MM.1S (cell line): ENCODE measurements at regions not wholly inside any gene's neighbourhood (a gene's known extent, or its start where the extent isn't known, plus 50 kb on each side); places are given as distances from the start of the nearest gene placed in this dataset.

ENCODE experiments used
- DNase-seq: peaks from one replicate; pipeline ENCODE4 v3.0.0-alpha.2; 2015
- H2AFZ ChIP-seq: fragments of 300-600 bp; sonication (generic); 2 replicates; pipeline ENCODE4 v1.6.0; 2016; ENCODE audit warnings: antibody characterized with exemption, low read length
- H3F3A ChIP-seq: fragments of 300-600 bp; sonication (generic); 2 replicates; pipeline ENCODE4 v1.6.1; 2016; ENCODE audit warnings: mild to moderate bottlenecking, antibody characterized with exemption, low read length, moderate library complexity, mixed read lengths; ENCODE audit not compliant: insufficient read depth
- H3K27ac ChIP-seq: fragments of 300-600 bp; sonication (generic); 2 replicates; pipeline ENCODE4 v1.5.1; 2016; ENCODE audit warnings: mild to moderate bottlenecking, low read length
- H3K27me3 ChIP-seq: fragments of 300-600 bp; sonication (generic); replicated peaks from 2 replicates; pipeline ENCODE4 v1.6.0; 2016; ENCODE audit warnings: low read length; ENCODE audit not compliant: insufficient read depth
- H3K36me3 ChIP-seq: fragments of 300-600 bp; sonication (generic); replicated peaks from 2 replicates; pipeline ENCODE4 v1.6.1; 2016; ENCODE audit warnings: mild to moderate bottlenecking, low read length, mixed read lengths; ENCODE audit not compliant: insufficient read depth
- H3K4me1 ChIP-seq: fragments of 300-600 bp; sonication (generic); 2 replicates; pipeline ENCODE4 v1.6.1; 2016; ENCODE audit warnings: low read length, mixed read lengths
- H3K4me2 ChIP-seq: fragments of 300-600 bp; sonication (generic); 2 replicates; pipeline ENCODE4 v1.6.0; 2016; ENCODE audit warnings: low read depth, low read length
- H3K4me3 ChIP-seq: fragments of 300-600 bp; sonication (generic); 2 replicates; pipeline ENCODE4 v1.5.1; 2016; ENCODE audit warnings: low read length, mixed read lengths
- H3K79me2 ChIP-seq: fragments of 300-600 bp; sonication (generic); 2 replicates; pipeline ENCODE4 v1.6.1; 2016; ENCODE audit warnings: mixed run types, low read length, mixed read lengths
- H3K9ac ChIP-seq: fragments of 300-600 bp; sonication (generic); 2 replicates; pipeline ENCODE4 v1.6.1; 2016; ENCODE audit warnings: low read length, mixed read lengths
- H3K9me2 ChIP-seq: fragments of 300-600 bp; sonication (generic); replicated peaks from 2 replicates; pipeline ENCODE4 v1.6.1; 2016; ENCODE audit warnings: mild to moderate bottlenecking, low read length, mixed read lengths; ENCODE audit not compliant: insufficient read depth
- H3K9me3 ChIP-seq: fragments of 300-600 bp; sonication (generic); replicated peaks from 2 replicates; pipeline ENCODE4 v1.6.1; 2016; ENCODE audit warnings: mild to moderate bottlenecking, low read length, mixed read lengths; ENCODE audit not compliant: insufficient read depth
- H4K20me1 ChIP-seq: fragments of 300-600 bp; sonication (generic); 2 replicates; pipeline ENCODE4 v1.6.1; 2016; ENCODE audit warnings: mild to moderate bottlenecking, low read length, moderate library complexity, mixed read lengths; ENCODE audit not compliant: insufficient read depth
- EZH2 ChIP-seq: fragments of 300-600 bp; sonication (generic); optimal IDR thresholded peaks from 2 replicates; pipeline ENCODE3; 2017; ENCODE audit warnings: low read depth, mild to moderate bottlenecking, antibody characterized with exemption, low read length, mixed read lengths
- EZH2phosphoT487 ChIP-seq: fragments of 300-600 bp; sonication (generic); IDR thresholded peaks from 2 replicates; pipeline ENCODE4 v1.6.1; 2018; ENCODE audit warnings: antibody characterized with exemption, low read length
- TF ChIP-seq, protein P1 (sequence below): fragments of 300-600 bp; sonication (generic); IDR thresholded peaks from 2 replicates; pipeline ENCODE4 v1.5.1; 2016; ENCODE audit warnings: antibody characterized with exemption, low read length, mixed read lengths

DNA sequence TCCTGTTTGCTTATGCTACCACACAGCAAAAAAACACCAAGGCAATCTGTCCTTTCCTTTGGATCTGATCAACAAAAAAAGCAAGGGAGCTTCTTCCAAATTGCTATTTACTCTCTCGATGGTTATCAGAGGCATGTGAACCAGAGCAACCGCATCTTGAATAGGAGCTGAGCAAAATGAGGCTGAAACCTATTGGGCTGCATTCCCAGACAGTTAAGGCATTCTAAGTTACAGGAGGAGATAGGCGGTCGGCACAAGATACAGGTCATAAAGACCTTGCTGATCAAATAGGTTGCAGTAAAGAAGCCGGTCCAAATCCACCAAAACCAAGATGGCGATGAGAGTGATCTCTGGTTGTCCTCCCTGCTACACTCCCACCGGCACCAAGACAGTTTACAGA is 76.8 kb upstream of the FRMD4A start:
- Histone ChIP-seq H3K9me2 (no peaks in the 10 kb centered on the region), H3K36me3 (no peaks in the 10 kb centered on the region), H3F3A (peaks cover 10% of the 10 kb centered on the region), H4K20me1 (no peaks in the 10 kb centered on the region), H3K9me3 (no peaks in the 10 kb centered on the region), H3K9ac (no peak overlapping the region), H3K4me2 (no peak overlapping the region), H3K27ac (no peak overlapping the region), H3K79me2 (no peaks in the 10 kb centered on the region), H3K4me1 (peaks cover 25% of the 10 kb centered on the region), H2AFZ (no peak overlapping the region), H3K4me3 (no peak overlapping the region), H3K27me3 (no peaks in the 10 kb centered on the region)
- no peak for TF ChIP-seq EZH2
- no peak for DNase-seq

DNA sequence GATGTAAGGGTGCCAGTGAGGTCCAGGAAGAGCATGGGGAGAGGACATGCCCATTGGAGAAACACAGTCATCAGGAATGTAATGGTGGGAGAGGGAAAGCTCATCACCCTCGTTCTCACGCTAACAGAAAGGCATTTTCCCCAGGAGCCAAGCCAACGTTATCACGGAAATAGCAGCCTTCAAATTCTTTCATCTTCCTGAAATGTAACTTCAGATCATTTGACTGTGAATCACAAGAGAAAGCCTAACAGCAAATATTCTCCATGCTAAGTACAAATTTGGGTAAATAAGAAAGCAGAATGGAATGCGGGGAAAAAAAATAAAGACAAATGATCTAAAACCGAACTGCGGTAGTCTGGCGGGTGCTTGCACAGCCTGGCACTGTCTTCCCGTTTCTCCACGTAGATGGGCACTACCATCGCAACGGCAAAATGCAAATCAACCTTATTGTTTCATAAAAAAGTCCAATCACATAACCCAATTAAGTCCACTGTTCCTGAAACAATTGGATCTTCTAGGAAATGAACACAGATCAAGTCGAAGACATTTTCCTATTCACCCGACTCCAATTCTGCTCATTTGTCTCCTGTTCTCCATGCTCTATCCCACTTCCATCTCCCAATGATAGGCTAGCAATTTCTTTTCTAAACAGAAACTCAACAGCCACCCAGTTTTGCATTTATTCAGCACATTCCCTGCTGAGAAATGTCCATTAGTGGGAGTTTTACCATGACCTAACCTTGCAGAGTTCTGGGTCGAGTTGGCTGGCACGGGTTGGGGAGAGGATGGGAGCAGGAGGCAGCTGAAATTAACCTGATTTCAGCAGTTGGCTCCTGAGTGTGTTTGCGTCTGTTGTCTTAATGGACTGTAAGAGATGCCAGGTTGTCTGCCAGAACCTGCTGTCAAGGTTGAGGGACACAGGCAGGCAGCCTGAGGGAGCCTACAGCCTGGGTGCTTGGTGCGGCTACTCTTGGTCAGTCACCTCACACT is 74.6 kb upstream of the FRMD4A start:
- Histone ChIP-seq H3K4me3 (no peak overlapping the region), H3K9me2 (no peaks in the 10 kb centered on the region), H2AFZ (no peak overlapping the region), H3K79me2 (no peaks in the 10 kb centered on the region), H4K20me1 (no peaks in the 10 kb centered on the region), H3F3A (peaks cover 10% of the 10 kb centered on the region), H3K36me3 (no peaks in the 10 kb centered on the region), H3K27ac (no peak overlapping the region), H3K4me2 (no peak overlapping the region), H3K4me1 (peaks cover 25% of the 10 kb centered on the region), H3K9me3 (no peaks in the 10 kb centered on the region), H3K9ac (no peak overlapping the region), H3K27me3 (no peaks in the 10 kb centered on the region)
- TF ChIP-seq EZH2 (no peak), EZH2phosphoT487 (no peak)
- TF ChIP-seq, protein P1, sequence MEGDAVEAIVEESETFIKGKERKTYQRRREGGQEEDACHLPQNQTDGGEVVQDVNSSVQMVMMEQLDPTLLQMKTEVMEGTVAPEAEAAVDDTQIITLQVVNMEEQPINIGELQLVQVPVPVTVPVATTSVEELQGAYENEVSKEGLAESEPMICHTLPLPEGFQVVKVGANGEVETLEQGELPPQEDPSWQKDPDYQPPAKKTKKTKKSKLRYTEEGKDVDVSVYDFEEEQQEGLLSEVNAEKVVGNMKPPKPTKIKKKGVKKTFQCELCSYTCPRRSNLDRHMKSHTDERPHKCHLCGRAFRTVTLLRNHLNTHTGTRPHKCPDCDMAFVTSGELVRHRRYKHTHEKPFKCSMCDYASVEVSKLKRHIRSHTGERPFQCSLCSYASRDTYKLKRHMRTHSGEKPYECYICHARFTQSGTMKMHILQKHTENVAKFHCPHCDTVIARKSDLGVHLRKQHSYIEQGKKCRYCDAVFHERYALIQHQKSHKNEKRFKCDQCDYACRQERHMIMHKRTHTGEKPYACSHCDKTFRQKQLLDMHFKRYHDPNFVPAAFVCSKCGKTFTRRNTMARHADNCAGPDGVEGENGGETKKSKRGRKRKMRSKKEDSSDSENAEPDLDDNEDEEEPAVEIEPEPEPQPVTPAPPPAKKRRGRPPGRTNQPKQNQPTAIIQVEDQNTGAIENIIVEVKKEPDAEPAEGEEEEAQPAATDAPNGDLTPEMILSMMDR = no peak
- no peak for DNase-seq

DNA sequence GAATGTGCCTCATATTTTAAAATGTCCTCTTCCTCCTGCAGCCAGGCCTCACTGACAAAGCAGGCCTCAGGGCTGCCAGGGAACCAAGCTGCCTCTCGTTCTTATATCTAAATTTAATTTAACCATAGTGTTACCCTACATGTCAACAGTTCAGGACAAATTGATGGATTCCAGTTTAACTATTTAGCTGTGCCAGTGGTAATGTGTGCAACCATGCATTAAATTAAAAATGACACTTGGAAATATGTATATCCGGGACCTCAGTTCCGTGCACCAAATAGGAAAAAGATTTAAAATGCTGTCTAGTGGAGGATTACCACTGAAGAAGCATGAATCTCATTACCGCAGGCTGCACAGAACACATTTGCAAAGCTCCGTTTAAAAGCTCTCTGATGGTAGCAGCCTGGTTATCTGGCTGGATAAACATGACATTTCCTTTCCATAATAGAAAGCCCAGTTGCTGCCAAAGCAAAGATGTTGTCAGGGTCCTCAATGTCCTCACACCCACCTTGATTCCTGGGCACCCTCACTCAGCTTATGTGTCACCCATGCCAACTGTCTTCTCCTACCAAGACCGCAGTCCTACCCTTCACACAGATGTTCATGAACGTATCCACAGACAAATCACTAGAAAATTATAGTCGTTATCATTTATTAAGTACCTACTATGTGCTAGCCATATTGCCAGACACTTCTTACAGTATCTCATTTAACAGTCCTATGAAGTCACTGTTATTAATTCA is 73.3 kb upstream of the FRMD4A start:
- Histone ChIP-seq H3K4me3 (no peak overlapping the region), H3K27ac (no peak overlapping the region)

More for the DNA sequence above, 73.3 kb upstream of the FRMD4A start:
- Histone ChIP-seq H2AFZ (no peak overlapping the region), H3K4me1 (peaks cover 14% of the 10 kb centered on the region), H4K20me1 (no peaks in the 10 kb centered on the region), H3K27me3 (no peaks in the 10 kb centered on the region), H3K36me3 (no peaks in the 10 kb centered on the region), H3K79me2 (no peaks in the 10 kb centered on the region), H3K4me2 (no peak overlapping the region), H3K9ac (no peak overlapping the region), H3K9me2 (no peaks in the 10 kb centered on the region), H3K9me3 (no peaks in the 10 kb centered on the region), H3F3A (peaks cover 3% of the 10 kb centered on the region; the same call in 1 of the 2 replicates)
- no peak for DNase-seq
- TF ChIP-seq EZH2 = no peak
- TF ChIP-seq, protein P1 = no peak
- no peak for TF ChIP-seq EZH2phosphoT487
